ENCODE measurements at regions not wholly inside any gene's neighbourhood (a gene's known extent, or its start where the extent isn't known, plus 50 kb on each side); places are given as distances from the start of the nearest gene placed in this dataset.
"Not testable (repeated sequence)": the region's sequence is repeated elsewhere in the genome, so short reads cannot be mapped to it uniquely, and the experiment has no call there.

GRCh38 chr6:170202416-170203135 lies 88.3 kb downstream of the DLL1 start:
- intact Hi-C loops (cut with micrococcal nuclease) = no loop called here
- DNase-seq (no peak), ATAC-seq (no peak)

- DNase-seq (no peak), ATAC-seq (no peak)
- intact Hi-C loops (cut with micrococcal nuclease) = no loop called here
Observed at GRCh38 chr6:170201361-170201760, 89.5 kb downstream of the DLL1 start.

GRCh38 chr6:170200458-170200891 lies 90.4 kb downstream of the DLL1 start:
- DNase-seq (no peak), ATAC-seq (no peak)
- intact Hi-C loops (cut with micrococcal nuclease) = no loop called here

GRCh38 chr6:170199716-170200115 lies 91.2 kb downstream of the DLL1 start:
- intact Hi-C loops (cut with micrococcal nuclease) = no loop called here
- ATAC-seq (no peak), DNase-seq (no peak)

GRCh38 chr6:170198298-170198697 lies 92.6 kb downstream of the DLL1 start:
- DNase-seq (no peak), ATAC-seq (no peak)
- intact Hi-C loops (cut with micrococcal nuclease) = no loop called here

GRCh38 chr6:170193326-170193821 lies 97.5 kb downstream of the DLL1 start:
- no peak for ATAC-seq

GRCh38 chr6:170192905-170193304 lies 98.0 kb downstream of the DLL1 start:
- intact Hi-C loops (cut with micrococcal nuclease) = no loop called here
- ATAC-seq (no peak), DNase-seq (no peak)

More at GRCh38 chr6:170193326-170193821, 97.5 kb downstream of the DLL1 start:
- intact Hi-C loops (cut with micrococcal nuclease) = no loop called here
- no peak for DNase-seq

- ATAC-seq; DNase-seq; intact Hi-C loops (cut with micrococcal nuclease): not testable (repeated sequence)
Observed at GRCh38 chr6:170192101-170192500, 98.8 kb downstream of the DLL1 start.

- DNase-seq (no peak), ATAC-seq (no peak)
- intact Hi-C loops (cut with micrococcal nuclease) = no loop called here
Observed at GRCh38 chr6:170190046-170190445, 100.8 kb downstream of the DLL1 start.

- intact Hi-C loops (cut with micrococcal nuclease) = no loop called here
- no peak for DNase-seq
- ATAC-seq = no peak
Observed at GRCh38 chr6:170189236-170189635, 101.6 kb downstream of the DLL1 start.

- intact Hi-C loops (cut with micrococcal nuclease) = no loop called here
- no peak for DNase-seq
- ATAC-seq = peak; percentile 79
Observed at GRCh38 chr6:170188571-170189001, 102.3 kb downstream of the DLL1 start.

GRCh38 chr6:170187669-170188566 lies 103.0 kb downstream of the DLL1 start:
- intact Hi-C loops (cut with micrococcal nuclease) = no loop called here
- ATAC-seq (no peak), DNase-seq (no peak)

- intact Hi-C loops (cut with micrococcal nuclease) = no loop called here
- no peak for ATAC-seq
- no peak for DNase-seq
Observed at GRCh38 chr6:170186941-170187668, 103.8 kb downstream of the DLL1 start.

- intact Hi-C loops (cut with micrococcal nuclease) = no loop called here
- ATAC-seq (no peak), DNase-seq (no peak)
Observed at GRCh38 chr6:170186006-170186935, 104.6 kb downstream of the DLL1 start.

GRCh38 chr6:170185175-170185978 lies 105.5 kb downstream of the DLL1 start:
- DNase-seq (no peak), ATAC-seq (no peak)
- intact Hi-C loops (cut with micrococcal nuclease) = no loop called here

- ATAC-seq (no peak), DNase-seq (no peak)
- intact Hi-C loops (cut with micrococcal nuclease) = no loop called here
Observed at GRCh38 chr6:170184316-170184715, 106.6 kb downstream of the DLL1 start.

GRCh38 chr6:170183521-170183920 lies 107.4 kb downstream of the DLL1 start:
- ATAC-seq (no peak), DNase-seq (no peak)
- intact Hi-C loops (cut with micrococcal nuclease) = no loop called here

- no peak for DNase-seq
- intact Hi-C loops (cut with micrococcal nuclease) = no loop called here
Observed at GRCh38 chr6:170182781-170183120, 108.1 kb downstream of the DLL1 start.

More at GRCh38 chr6:170182781-170183120, 108.1 kb downstream of the DLL1 start:
- no peak for ATAC-seq
